ENCODE measurements at regions not wholly inside any gene's neighbourhood (a gene's known extent, or its start where the extent isn't known, plus 50 kb on each side); places are given as distances from the start of the nearest gene placed in this dataset.

GRCh38 chr13:65921933-65922332 is 1308.2 kb downstream of the PCDH9 start:
- no peak for TF ChIP-seq CTCF (IDR thresholded peaks at IDR 0.05; ENCODE audit: insufficient read depth, low read length, poor library complexity, severe bottlenecking)
- no peaks in the 10 kb centered on the region for H3K79me2 ChIP-seq (ENCODE audit: insufficient read depth, low read length)
- no peaks in the 10 kb centered on the region for H3F3A ChIP-seq (ENCODE audit: insufficient read depth)
- no peak overlapping the region for H3K27ac ChIP-seq (ENCODE audit: low read depth, low read length)
- no peaks in the 10 kb centered on the region; the same call in 1 of the 2 replicates for H3K9me3 ChIP-seq (ENCODE audit: insufficient read depth, low read length)
- no peak overlapping the region for H3K4me2 ChIP-seq (ENCODE audit: low read depth, low read length, poor library complexity, severe bottlenecking)
- H3K4me3 ChIP-seq (ENCODE audit: insufficient read depth, low read length, poor library complexity, severe bottlenecking), result no peak overlapping the region
- no peaks in the 10 kb centered on the region for H3K9me2 ChIP-seq (replicated peaks; ENCODE audit: insufficient read depth, low read length)
- no peaks in the 10 kb centered on the region for H4K20me1 ChIP-seq (ENCODE audit: low read depth, low read length)
- H2AFZ ChIP-seq (ENCODE audit: low read depth, low read length, severe bottlenecking), result no peak overlapping the region
- H3K27me3 ChIP-seq (ENCODE audit: low read length), result no peaks in the 10 kb centered on the region
- H3K9ac ChIP-seq (ENCODE audit: low read length), result no peak overlapping the region
- no peaks in the 10 kb centered on the region for H3K36me3 ChIP-seq (ENCODE audit: low read length)

- TF ChIP-seq CTCF (IDR thresholded peaks at IDR 0.05; ENCODE audit: insufficient read depth, low read length, poor library complexity, severe bottlenecking) (no peak), EZH2phosphoT487 (conservative IDR thresholded peaks at IDR 0.05; ENCODE audit: low read length) (no peak)
- H3K9ac ChIP-seq (ENCODE audit: low read length), result no peak overlapping the region
- no peaks in the 10 kb centered on the region for H3K27me3 ChIP-seq (ENCODE audit: low read length)
- no peaks in the 10 kb centered on the region; the same call in 1 of the 2 replicates for H3K9me3 ChIP-seq (ENCODE audit: insufficient read depth, low read length)
- H3K4me2 ChIP-seq (ENCODE audit: low read depth, low read length, poor library complexity, severe bottlenecking), result no peak overlapping the region
- no peaks in the 10 kb centered on the region for H3K79me2 ChIP-seq (ENCODE audit: insufficient read depth, low read length)
- H4K20me1 ChIP-seq (ENCODE audit: low read depth, low read length), result no peaks in the 10 kb centered on the region
- no peak overlapping the region for H3K4me3 ChIP-seq (ENCODE audit: insufficient read depth, low read length, poor library complexity, severe bottlenecking)
- no peak overlapping the region for H3K27ac ChIP-seq (ENCODE audit: low read depth, low read length)
- no peaks in the 10 kb centered on the region for H3K9me2 ChIP-seq (replicated peaks; ENCODE audit: insufficient read depth, low read length)
- H3K36me3 ChIP-seq (ENCODE audit: low read length), result no peaks in the 10 kb centered on the region
- no peak overlapping the region for H2AFZ ChIP-seq (ENCODE audit: low read depth, low read length, severe bottlenecking)
- H3F3A ChIP-seq (ENCODE audit: insufficient read depth), result no peaks in the 10 kb centered on the region
Observed at GRCh38 chr13:65917731-65918130, 1312.4 kb downstream of the PCDH9 start.

- Histone ChIP-seq H3K4me3 (ENCODE audit: insufficient read depth, low read length, poor library complexity, severe bottlenecking) (no peak overlapping the region), H3K4me2 (ENCODE audit: low read depth, low read length, poor library complexity, severe bottlenecking) (no peak overlapping the region), H3F3A (ENCODE audit: insufficient read depth) (no peaks in the 10 kb centered on the region), H3K9ac (ENCODE audit: low read length) (no peak overlapping the region), H2AFZ (ENCODE audit: low read depth, low read length, severe bottlenecking) (no peak overlapping the region), H4K20me1 (ENCODE audit: low read depth, low read length) (no peaks in the 10 kb centered on the region), H3K9me2 (replicated peaks; ENCODE audit: insufficient read depth, low read length) (no peaks in the 10 kb centered on the region), H3K27me3 (ENCODE audit: low read length) (no peaks in the 10 kb centered on the region), H3K36me3 (ENCODE audit: low read length) (no peaks in the 10 kb centered on the region), H3K79me2 (ENCODE audit: insufficient read depth, low read length) (no peaks in the 10 kb centered on the region), H3K27ac (ENCODE audit: low read depth, low read length) (no peak overlapping the region), H3K9me3 (ENCODE audit: insufficient read depth, low read length) (no peaks in the 10 kb centered on the region; the same call in 1 of the 2 replicates)
- no peak for TF ChIP-seq CTCF (IDR thresholded peaks at IDR 0.05; ENCODE audit: insufficient read depth, low read length, poor library complexity, severe bottlenecking)
- no peak for TF ChIP-seq EZH2phosphoT487 (conservative IDR thresholded peaks at IDR 0.05; ENCODE audit: low read length)
Observed at GRCh38 chr13:65915195-65915594, 1314.9 kb downstream of the PCDH9 start.

Measured in SU-DHL-6 (cell line).